SK-N-SH (cell line): ENCODE measurements at regions not wholly inside any gene's neighbourhood (a gene's known extent, or its start where the extent isn't known, plus 50 kb on each side); places are given as distances from the start of the nearest gene placed in this dataset.

Experiments
- CTCF ChIA-PET: fragments of 300-600, 350-600 bp; formaldehyde crosslinking; extraction: SDS; loops from one replicate; lab custom pipeline; 2021; lab: Yijun Ruan, JAX
- POLR2A ChIA-PET: fragments of 350-600 bp; sonication (Branson Sonifier 250); formaldehyde crosslinking; extraction: SDS; loops from one replicate; lab custom pipeline; 2020; ENCODE audit warnings: antibody characterized with exemption, inconsistent platforms; lab: Yijun Ruan, JAX
- DNase-seq: peaks from one replicate; pipeline ENCODE4 v3.0.0; 2012
- H2AFZ ChIP-seq: fragments of 200-600 bp; sonication (generic); 2 replicates; pipeline ENCODE4 v1.8.1; 2016; ENCODE audit warnings: antibody characterized with exemption, mild to moderate bottlenecking, low read depth
- H3F3A ChIP-seq: fragments of 200-600 bp; sonication (generic); replicated peaks from 2 replicates; pipeline ENCODE3; 2016; ENCODE audit warnings: antibody characterized with exemption, mild to moderate bottlenecking; ENCODE audit not compliant: insufficient read depth
- H3K27ac ChIP-seq, 2 experiments: fragments of 200-500 bp in 1 of 2; fragments of 200-600 bp in 1 of 2; sonication (Bioruptor generic) in 1 of 2; sonication (generic), shearing (Covaris generic) in 1 of 2; 2 replicates each; pipeline versions ENCODE4 v1.5.1 to v1.6.1; 2014 to 2016; ENCODE audit warnings: low read depth in 2 of 2, inconsistent platforms in 1 of 2, low read length in 1 of 2, mild to moderate bottlenecking in 1 of 2, mixed read lengths in 1 of 2
- H3K27me3 ChIP-seq: fragments of 200-600 bp; sonication (generic), shearing (Covaris generic); 2 replicates; pipeline ENCODE4 v1.6.1; 2016; ENCODE audit warnings: mixed run types; ENCODE audit not compliant: insufficient read depth
- H3K36me3 ChIP-seq, 2 experiments: fragments of 200-500 bp in 1 of 2; fragments of 200-600 bp in 1 of 2; sonication (Bioruptor generic) in 1 of 2; sonication (generic) in 1 of 2; replicated peaks in 1 of 2; 2 replicates each; pipeline versions ENCODE3 to v1.5.1; 2014 to 2016; ENCODE audit warnings: low read length in 1 of 2, mild to moderate bottlenecking in 1 of 2; ENCODE audit not compliant: insufficient read depth in 2 of 2, control insufficient read depth in 1 of 2
- H3K4me1 ChIP-seq, 2 experiments: fragments of 200-500 bp in 1 of 2; fragments of 200-600 bp in 1 of 2; sonication (Bioruptor generic) in 1 of 2; sonication (generic), shearing (Covaris generic) in 1 of 2; 2 replicates each; pipeline versions ENCODE4 v1.5.1 to v1.6.1; 2014 to 2016; ENCODE audit warnings: low read depth in 1 of 2, low read length in 1 of 2, mixed run types in 1 of 2; ENCODE audit not compliant: insufficient read depth in 2 of 2, control insufficient read depth in 1 of 2
- H3K4me2 ChIP-seq: fragments of 200-600 bp; sonication (generic), shearing (Covaris generic); 2 replicates; pipeline ENCODE4 v1.6.1; 2017; ENCODE audit warnings: mixed run types
- H3K4me3 ChIP-seq, 2 experiments: fragments of 200-500 bp in 1 of 2; fragments of 200-600 bp in 1 of 2; sonication (Bioruptor generic) in 1 of 2; sonication (generic), shearing (Covaris generic) in 1 of 2; 2 replicates each; pipeline versions ENCODE4 v1.5.1 to v1.8.1; 2014 to 2016; ENCODE audit warnings: low read depth in 2 of 2, inconsistent platforms in 1 of 2, low read length in 1 of 2, mild to moderate bottlenecking in 1 of 2, mixed read lengths in 1 of 2, moderate library complexity in 1 of 2
- H3K79me2 ChIP-seq: fragments of 200-600 bp; sonication (generic); 2 replicates; pipeline ENCODE4 v1.8.1; 2017; ENCODE audit warnings: mild to moderate bottlenecking; ENCODE audit not compliant: insufficient read depth
- H3K9ac ChIP-seq: fragments of 200-600 bp; sonication (generic); 2 replicates; pipeline ENCODE4 v1.6.1; 2017; ENCODE audit warnings: mixed run types
- H3K9me2 ChIP-seq: fragments of 200-600 bp; sonication (generic); 2 replicates; pipeline ENCODE4 v1.6.1; 2017; ENCODE audit warnings: mixed run types
- H3K9me3 ChIP-seq: fragments of 200-600 bp; sonication (generic); 2 replicates; pipeline ENCODE4 v1.6.1; 2017; ENCODE audit warnings: mixed run types, mild to moderate bottlenecking, moderate library complexity
- H4K20me1 ChIP-seq: fragments of 200-600 bp; sonication (generic); 2 replicates; pipeline ENCODE4 v1.6.1; 2017; ENCODE audit warnings: mild to moderate bottlenecking, mixed run types; ENCODE audit not compliant: insufficient read depth
- ELF1 ChIP-seq: IDR thresholded peaks from 2 replicates; pipeline ENCODE4 v1.4.0; 2012
- EP300 ChIP-seq, 2 experiments: IDR thresholded peaks; 2 replicates each; pipeline versions ENCODE4 v1.4.0 to v1.6.1; 2012; ENCODE audit warnings: borderline replicate concordance in 1 of 2, low read depth in 1 of 2, low read length in 1 of 2
- FOXJ3 ChIP-seq: sonication (generic); formaldehyde crosslinking; IDR thresholded peaks from 2 replicates; pipeline ENCODE4 v1.5.1; 2020; ENCODE audit warnings: mild to moderate bottlenecking, missing genetic modification reagents
- FOXM1 ChIP-seq: IDR thresholded peaks from 2 replicates; pipeline ENCODE4 v1.4.0; 2012; ENCODE audit warnings: low read depth, mild to moderate bottlenecking
- MEF2A ChIP-seq: IDR thresholded peaks from 2 replicates; pipeline ENCODE4 v1.4.0; 2012; ENCODE audit warnings: low read depth, borderline replicate concordance
- RCOR1 ChIP-seq: fragments of 150-350 bp; IDR thresholded peaks from 2 replicates; pipeline ENCODE4 v1.6.1; 2017; ENCODE audit warnings: antibody characterized with exemption, low read length
- TCF12 ChIP-seq: IDR thresholded peaks from 2 replicates; pipeline ENCODE4 v1.4.0; 2012
- TEAD4 ChIP-seq: IDR thresholded peaks from 2 replicates; pipeline ENCODE4 v1.4.0; 2012; ENCODE audit warnings: mild to moderate bottlenecking, borderline replicate concordance; ENCODE audit not compliant: insufficient read depth
- WGBS: methylation state at CpG from one replicate; pipeline ENCODE4 v1.1.6; 2017; ENCODE audit warnings: low lambda C conversion rate; 5-methylcytosine and 5-hydroxymethylcytosine counted together
- TF ChIP-seq, protein P1 (sequence below): IDR thresholded peaks from 2 replicates; pipeline ENCODE4 v1.4.0; 2012; ENCODE audit warnings: low read depth, borderline replicate concordance

DNA sequence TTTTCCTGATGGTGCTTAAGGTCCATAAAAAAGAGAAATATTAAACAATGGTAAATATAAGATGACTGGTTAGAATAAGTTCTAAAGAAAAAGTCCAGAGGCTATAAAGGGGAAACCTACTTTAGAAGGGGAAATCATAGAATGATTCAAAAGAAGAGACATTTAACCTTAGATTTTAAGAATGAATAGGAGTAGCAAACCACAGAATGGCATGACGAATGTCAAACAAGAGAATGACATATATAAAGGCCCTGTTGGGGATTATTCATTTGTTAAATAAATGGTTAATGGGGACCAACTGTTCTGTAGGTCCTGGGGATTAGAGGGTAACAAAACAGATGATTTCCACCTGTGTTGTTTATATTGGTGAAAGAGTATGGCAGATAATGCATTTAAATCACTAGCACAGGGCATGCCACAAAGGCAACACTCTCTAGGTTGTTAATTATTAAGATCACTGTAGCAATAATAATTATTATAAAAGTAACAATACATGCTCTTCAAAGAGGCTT lies 495.2 kb upstream of the GRIA1 start:
- Histone ChIP-seq H2AFZ (no peak overlapping the region), H4K20me1 (no peaks in the 10 kb centered on the region), H3K9ac (no peak overlapping the region), H3K36me3 (no peaks in the 10 kb centered on the region), H3K4me3 (no peak overlapping the region), H3K4me1 (no peaks in the 10 kb centered on the region), H3K79me2 (no peaks in the 10 kb centered on the region), H3K27ac (no peak overlapping the region), H3K9me2 (no peaks in the 10 kb centered on the region), H3K27me3 (no peaks in the 10 kb centered on the region), H3F3A (no peaks in the 10 kb centered on the region), H3K4me2 (no peak overlapping the region), H3K9me3 (no peaks in the 10 kb centered on the region)
- ChIA-PET CTCF (no interaction called here), POLR2A (no interaction called here)
- TF ChIP-seq FOXJ3 (no peak), ELF1 (no peak)
- TF ChIP-seq, protein P1, sequence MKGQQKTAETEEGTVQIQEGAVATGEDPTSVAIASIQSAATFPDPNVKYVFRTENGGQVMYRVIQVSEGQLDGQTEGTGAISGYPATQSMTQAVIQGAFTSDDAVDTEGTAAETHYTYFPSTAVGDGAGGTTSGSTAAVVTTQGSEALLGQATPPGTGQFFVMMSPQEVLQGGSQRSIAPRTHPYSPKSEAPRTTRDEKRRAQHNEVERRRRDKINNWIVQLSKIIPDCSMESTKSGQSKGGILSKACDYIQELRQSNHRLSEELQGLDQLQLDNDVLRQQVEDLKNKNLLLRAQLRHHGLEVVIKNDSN, result no peak
- WGBS, result 0% methylated on average over 1 of the region's 1 CpG
- no peak for DNase-seq

DNA sequence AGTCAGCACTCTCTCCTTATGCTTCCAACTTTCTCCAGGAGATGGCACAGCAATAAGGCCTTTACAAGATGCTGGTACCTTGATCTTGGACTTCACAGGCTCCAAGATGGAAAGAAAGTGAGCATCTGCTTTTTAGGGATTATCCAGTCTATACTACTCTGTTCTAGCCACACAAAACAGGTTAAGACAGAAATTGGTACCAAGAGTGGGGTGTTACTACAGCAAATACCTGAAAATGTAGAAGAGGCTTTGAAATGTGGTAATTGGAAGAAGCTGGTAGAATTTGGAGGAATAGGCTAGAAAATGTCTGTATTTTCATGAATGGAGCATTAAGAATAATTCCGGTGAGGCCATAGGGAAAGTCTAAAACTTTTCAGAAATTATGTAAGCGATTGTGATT lies 484.8 kb upstream of the GRIA1 start:
- Histone ChIP-seq H3K9ac (no peak overlapping the region), H3K36me3 (no peaks in the 10 kb centered on the region), H3K27me3 (no peaks in the 10 kb centered on the region), H3K79me2 (no peaks in the 10 kb centered on the region), H3K4me3 (no peak overlapping the region), H3K4me1 (no peaks in the 10 kb centered on the region), H3K9me2 (no peaks in the 10 kb centered on the region), H3K27ac (no peak overlapping the region), H3K9me3 (no peaks in the 10 kb centered on the region), H4K20me1 (no peaks in the 10 kb centered on the region), H2AFZ (no peak overlapping the region), H3F3A (no peaks in the 10 kb centered on the region), H3K4me2 (no peak overlapping the region)
- ChIA-PET POLR2A (no interaction called here), CTCF (no interaction called here)
- WGBS, result 4% methylated on average over 2 of the region's 2 CpGs
- TF ChIP-seq TCF12 (no peak), RCOR1 (no peak), EP300 (IDR thresholded peaks at IDR 0.05; ENCODE audit: borderline replicate concordance in 1 of 2, low read depth in 1 of 2, low read length in 1 of 2) (no peak), MEF2A (no peak), FOXM1 (no peak)
- DNase-seq, result no peak

DNA sequence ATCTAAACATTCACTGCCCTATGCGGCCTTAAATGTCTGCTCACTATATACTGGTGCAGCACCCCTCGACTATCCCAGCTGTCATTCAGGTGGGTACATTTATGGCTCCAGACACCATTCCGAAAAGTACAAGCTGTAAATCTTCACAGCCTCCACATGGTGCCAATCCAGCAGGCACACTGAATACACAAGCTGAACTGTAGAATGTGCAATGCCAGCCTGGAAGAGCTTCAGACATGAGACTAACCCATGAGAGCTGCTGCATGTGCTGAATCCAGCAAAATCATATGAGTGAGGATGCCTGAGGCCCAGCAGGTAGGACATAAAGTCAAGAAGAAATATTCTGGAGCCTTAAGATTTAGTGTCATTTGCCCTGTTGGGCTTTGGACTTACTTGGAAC lies 483.8 kb upstream of the GRIA1 start:
- WGBS, result 11% methylated on average over 3 of the region's 3 CpGs
- CTCF ChIA-PET, result no interaction called here

More for the DNA sequence above, 483.8 kb upstream of the GRIA1 start:
- Histone ChIP-seq H3K36me3 (no peaks in the 10 kb centered on the region), H2AFZ (no peak overlapping the region), H3K27ac (no peak overlapping the region), H3K9me3 (no peaks in the 10 kb centered on the region), H3K4me1 (no peaks in the 10 kb centered on the region), H3K79me2 (no peaks in the 10 kb centered on the region), H3K27me3 (no peaks in the 10 kb centered on the region), H3F3A (no peaks in the 10 kb centered on the region), H3K4me3 (no peak overlapping the region), H3K4me2 (no peak overlapping the region), H3K9me2 (no peaks in the 10 kb centered on the region), H3K9ac (no peak overlapping the region), H4K20me1 (no peaks in the 10 kb centered on the region)
- POLR2A ChIA-PET, result no interaction called here
- no peak for TF ChIP-seq TEAD4
- no peak for DNase-seq
